HG03159 (cell line): ENCODE measurements at regions not wholly inside any gene's neighbourhood (a gene's known extent, or its start where the extent isn't known, plus 50 kb on each side); places are given as distances from the start of the nearest gene placed in this dataset.

Experiments used
- ATAC-seq: cut with Tn5 transposase; IDR thresholded peaks from one replicate; pipeline ENCODE4 v1.9.1; 2021; ENCODE audit warnings: mild to moderate bottlenecking, moderate library complexity; ENCODE audit not compliant: unreplicated experiment

DNA sequence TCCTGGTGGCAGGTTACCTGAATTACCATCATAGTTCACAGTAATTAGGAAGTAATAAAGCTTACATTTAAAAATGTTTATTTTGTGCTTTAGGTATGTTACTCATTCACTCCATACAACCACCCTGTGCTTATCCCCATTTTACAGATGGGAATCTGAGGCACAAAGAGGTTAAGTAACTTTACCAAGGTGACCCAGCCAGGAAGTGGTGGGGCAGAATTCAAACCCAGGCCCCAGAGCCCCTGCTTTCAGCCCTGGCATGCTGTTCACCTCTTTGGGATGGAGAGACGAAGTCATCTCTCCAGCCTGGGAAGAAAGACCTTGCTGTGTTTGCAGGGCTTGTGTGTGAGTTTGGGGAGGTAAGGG, 285.6 kb upstream of the TPM1 start:
- ATAC-seq: no peak

DNA sequence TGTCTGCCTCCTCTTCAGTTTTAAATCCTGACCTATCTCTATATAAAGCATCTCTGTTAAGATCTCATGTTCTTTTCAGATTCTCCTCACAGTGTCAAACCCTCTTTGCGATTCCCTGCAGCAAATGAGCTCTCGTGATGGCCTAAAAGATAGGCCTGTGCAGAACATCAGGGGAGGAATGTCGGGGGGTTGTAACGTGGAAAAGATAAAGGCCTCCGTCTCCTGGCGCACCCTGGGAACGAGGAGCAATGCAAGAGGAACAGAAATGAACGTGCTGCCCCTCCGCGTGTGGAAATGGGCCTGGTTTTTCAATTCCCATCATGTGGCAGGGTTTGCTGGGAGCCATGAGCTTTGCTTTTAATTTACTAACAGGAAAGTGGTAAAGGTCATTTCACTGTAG, 285.0 kb upstream of the TPM1 start:
- no peak for ATAC-seq

DNA sequence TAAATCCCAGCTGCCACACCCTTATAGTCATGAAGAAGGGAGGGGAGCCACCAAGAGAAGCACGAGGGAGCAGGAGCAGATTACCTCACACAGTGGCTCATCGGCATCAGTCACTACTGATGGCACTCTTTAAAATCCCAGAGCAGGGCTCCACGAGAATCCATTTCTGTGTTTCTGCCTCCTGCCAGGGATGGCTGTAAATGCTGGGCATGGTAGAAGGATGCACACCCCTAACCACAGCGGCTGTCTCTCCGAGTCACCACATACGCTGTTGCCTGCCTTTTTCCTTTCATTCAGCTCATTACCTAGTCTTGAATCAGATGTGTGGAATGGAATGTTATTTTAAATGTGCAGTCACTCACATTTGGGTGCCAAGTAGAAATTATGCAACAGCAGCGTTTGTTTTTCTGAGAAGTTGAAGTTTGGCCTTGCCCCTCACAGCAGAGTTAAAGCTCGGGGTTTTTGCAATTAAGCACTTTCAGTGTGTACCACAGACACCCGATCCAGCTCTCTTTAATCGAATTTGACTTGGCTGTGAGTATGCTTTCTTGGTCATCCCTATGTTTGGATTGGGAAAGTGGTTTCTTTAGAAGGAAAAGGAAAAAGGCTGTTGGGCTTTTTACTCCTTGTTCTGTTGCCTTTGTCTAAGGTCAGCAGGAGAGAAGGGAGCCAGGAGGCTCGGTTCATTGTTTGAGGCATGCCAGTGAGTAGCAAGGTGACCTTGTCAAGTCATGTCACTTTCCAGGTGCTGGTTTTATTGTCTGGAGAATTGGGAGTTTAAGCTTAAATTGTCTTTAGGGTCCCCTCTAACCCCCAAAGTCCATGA, 284.2 kb upstream of the TPM1 start:
- no peak for ATAC-seq

DNA sequence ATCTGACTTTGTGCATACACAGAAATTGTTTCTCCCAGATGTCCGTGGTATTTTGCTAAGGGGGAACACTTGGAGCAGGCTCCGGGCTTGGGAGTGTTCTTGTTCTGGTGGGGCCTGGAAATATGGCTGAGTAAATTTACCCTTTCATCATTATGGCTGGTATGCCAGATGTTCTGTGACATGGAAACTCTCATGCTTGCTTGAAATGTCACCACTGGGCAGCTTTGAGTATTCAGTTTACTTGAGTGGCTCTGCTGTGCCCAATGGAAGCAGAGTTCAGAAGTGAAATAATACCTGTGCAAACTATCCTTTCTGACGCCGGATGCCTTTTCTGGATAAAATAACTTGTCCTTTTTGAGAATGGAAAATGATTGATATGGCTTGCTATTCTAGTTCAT, 283.6 kb upstream of the TPM1 start:
- no peak for ATAC-seq

DNA sequence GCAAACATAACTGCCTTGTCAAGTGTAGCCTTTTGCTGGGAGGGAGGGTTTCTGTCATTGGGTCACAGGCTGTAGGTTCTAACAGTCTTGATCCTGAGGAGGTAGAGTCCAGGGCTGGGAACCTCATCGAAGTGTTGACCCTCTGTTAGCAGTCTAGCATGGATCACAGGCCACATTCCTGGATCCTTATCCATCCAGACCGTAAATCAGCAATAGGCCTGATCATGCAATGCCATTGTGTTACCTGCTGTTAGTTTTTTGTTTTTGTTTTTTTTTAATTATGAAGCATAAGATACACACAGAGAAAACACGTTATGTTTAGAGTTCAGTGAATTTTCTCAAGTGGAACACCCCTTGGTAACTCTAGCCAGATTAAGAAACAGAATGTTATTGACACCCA, 282.0 kb upstream of the TPM1 start:
- no peak for ATAC-seq

DNA sequence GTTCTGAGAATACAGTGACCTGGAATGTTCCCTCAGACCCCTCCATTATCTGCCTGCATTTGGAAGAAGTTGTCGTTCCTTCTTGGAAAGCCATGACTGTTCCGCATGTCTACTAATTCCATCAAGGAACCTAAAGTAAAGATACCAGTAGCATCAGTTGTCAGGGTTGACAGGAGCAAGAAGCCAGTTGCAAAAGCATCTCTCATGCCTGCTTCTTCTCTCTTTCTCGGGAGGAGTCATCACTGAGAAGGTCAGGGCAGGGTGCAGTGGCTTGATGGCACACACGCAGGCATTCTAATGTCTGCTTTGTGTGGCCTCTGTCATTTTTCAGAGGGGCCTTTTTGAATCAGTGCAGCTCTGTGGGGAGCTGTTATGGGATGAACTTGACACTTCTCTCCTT, 276.6 kb upstream of the TPM1 start:
- no peak for ATAC-seq

DNA sequence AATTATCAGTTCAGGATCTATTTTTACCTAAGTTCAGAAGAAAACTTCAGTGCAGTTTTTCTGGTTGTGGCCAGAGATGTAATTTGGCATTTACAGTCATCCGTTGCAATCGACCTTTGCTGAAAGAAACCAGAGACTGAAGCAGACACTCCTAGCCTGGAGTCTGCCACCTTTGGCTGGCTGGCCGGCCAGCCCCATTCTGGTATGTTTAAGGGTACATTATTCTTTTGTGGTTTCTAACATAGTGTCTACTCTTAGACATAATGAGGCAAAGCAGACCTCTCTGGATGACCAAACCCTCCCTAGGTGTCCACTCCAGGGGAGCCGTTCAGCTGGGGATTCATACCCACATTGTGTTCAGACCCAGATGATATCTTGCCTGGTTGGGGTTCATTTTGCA, 275.9 kb upstream of the TPM1 start:
- ATAC-seq: no peak

DNA sequence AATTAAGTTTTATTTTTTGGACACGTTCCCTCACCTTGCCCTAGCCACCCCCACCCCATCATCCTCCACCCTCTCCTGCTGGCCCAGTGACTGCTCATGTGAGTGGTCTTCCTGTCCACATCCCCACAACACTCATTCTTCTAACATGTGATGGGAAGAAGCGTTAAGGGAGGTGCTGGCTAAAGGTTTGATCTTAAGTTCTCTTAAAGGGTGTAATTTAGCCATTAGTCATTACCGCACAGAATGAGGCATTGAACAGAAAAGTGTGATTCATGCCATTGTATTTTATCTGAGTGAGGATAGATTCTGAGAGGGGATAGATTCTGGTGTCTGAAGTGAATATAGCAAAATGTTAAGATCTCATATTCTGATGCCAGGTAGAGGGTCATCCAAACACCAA, 272.9 kb upstream of the TPM1 start:
- ATAC-seq: no peak

DNA sequence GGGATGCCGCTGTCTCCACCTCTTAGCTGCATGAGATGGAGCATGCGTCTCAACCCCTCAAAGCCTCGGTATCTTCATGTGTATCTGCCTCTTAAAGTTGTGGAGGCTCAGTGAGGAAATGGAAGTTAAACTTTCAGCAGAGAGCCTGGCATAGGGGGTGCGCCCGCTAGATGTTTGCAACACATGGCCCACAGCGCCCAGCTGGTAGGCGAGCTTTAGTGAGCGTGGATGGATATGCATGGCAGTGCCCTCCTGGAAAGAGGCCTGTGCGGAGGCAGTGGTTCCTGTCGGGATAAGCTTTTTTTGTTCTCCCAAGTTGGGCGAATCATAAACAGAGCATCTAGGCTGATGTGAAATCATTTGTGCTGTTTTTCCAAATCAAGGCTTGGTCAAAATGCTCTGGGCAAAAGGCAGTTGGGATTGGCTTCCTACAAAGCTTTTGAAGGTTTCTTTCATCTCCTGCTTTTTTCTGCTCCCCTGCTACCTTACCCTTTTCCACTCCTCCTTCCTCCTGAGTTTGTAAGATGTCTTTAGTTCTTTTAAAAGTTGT, 272.4 kb upstream of the TPM1 start:
- no peak for ATAC-seq

DNA sequence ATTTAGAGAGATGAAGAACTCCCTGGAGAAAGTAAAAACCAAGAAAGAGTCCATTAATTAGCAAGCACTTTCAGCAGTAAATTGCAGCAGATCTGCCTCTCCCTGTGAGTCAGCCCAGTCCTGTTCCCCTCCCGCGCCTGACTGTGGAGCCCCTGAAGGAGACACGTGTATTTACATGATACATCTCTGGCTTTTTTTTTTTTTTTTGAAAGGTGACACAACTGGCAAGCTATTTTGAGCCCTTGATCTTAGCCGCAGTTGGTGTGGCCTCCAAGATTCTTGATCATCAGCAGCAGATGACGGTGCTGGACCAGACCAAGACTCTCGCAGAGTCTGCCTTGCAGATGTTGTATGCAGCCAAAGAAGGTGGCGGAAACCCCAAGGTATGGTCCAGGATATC, 271.8 kb upstream of the TPM1 start:
- ATAC-seq: no peak

DNA sequence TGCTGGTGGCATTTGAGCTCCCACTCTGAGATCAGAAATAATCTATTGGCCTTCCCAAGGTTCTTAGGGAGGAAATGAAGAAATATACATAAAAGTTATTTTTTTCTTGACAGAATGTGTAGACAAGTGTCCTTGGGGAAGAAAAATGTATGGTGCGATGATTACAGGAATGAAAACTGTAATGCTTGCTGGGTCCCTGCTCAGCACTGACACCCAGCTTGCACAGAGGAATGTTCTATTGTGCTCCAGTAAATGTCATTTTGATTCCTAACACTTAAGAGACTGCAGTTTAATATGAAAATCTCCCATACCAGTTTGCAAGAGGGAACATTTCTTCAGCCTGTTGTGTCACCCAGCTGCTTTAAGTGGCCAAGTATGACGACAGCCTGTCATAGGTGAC, 271.3 kb upstream of the TPM1 start:
- no peak for ATAC-seq

DNA sequence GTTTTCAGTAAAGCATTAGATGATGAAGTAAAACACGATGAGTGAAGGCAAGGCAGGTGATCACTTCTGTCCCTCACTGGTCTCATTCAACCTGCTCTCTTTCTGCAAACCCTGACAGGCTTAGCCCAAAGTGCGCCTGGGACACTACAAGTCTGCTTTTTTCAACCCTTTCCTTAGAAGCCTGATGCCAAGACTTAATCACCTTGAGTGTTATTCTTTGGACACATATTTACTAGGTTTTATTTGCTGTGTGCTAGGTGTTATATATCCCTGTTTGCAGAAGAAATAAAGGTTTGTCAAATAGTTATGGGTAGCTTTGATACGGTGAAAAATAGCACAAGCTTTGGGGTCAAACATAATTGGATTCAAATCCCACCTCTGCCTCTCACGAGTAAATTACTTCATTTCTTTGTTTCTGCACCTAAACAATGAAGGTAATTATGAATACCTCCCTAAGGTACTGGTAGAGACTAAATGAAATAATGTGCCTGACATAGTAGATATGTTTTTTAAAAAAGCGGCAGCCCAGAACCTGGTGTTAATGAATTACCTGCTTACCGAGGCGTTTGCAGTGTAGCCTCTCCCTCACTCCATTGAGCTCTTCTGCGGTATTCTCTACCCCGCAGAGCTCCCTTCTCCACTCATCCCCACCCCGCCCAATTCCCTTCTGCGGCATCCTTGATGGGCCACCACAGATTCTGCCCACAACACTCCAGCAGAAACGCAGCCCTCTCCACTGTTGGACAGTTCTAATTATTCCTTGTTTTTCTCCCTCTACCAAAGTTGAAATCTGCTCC, 269.0 kb upstream of the TPM1 start:
- ATAC-seq: no peak

DNA sequence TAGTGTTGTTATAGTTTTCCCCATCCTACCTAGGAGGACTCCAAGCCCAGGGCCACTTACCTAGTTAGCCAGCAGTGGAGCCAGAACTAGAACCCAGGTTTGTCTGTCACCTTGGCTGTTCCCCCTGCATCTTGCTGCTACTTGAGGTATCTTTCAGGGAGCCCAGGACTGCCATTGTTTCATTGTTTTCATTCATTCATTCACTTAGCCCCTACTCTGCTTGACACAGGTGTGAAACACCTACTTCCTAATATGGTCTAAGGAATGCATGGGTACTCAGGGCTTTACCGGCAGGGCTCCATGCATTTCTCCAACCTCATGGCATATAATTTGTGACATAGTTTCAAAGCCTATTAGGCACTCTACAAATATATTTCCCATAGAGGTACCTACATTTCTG, 266.6 kb upstream of the TPM1 start:
- no peak for ATAC-seq

DNA sequence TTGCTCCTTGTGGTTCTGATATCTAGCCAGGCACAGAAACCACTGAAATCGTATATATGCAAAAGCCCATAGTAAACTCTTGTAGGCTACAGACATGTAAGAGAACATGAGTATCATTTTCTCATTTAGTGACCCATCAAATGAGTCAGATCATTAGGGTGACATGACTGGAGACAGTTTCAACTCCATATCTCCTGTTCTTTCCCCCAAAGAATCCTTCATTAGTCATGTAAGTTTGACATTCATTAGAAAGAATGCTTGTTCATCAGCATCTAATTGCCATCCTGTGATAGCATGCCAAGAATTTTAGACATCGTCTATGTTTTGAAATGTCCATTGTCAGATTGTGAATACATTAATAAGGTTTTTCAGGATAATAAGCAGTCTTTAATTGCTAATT, 264.9 kb upstream of the TPM1 start:
- ATAC-seq: no peak

DNA sequence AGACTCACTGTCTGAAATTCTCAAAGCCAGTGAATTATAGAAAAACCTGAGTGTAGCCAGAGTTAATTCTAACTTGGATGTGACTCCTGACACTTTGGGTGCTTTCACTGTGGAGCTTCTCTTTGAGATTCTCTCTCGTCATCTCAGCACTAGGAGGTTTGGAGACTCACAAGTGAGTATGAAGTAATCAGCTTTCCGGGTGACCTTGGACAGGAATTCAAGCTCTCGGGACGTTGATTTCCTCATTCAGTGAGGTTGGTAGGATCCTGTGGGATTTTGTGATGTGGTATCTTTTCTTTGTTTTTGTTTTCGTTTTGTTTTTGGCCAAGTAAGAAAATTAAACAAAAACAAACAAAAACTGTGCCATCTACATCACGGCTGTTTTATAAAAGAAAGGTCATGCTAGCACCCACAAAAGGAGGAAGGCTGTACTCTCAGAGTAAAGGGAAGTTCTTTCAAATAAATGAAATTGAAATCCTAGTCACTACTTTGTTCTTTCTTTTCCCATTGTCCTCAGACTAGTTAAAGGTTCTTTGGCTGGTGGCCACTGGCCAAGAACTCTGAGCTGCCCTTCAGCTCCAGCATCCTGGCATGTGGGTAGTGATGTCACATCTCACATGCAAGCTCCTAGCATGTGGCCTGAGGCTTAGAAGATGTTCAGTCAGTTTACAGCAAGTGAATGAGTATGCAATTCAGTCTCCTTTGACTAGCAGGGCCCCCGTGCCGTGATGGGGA, 263.3 kb upstream of the TPM1 start:
- ATAC-seq: no peak

DNA sequence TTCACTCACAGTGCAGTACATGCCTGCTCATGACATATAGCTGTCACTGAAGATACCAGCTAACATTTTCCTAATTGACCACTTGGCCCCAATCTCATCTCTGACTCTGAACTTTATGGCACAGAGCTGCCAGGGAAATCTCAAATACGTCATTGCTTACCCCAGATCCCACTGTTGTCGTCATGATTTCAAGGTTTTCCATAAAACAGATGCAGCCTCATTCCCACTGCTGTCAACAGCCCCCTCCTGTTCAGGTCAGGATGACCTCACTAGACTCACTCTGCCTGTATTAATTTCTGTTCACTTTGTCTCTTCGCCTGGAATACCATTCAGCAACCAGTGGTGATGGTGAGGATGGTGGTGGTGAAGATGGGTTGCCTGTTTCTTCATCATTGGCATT, 262.6 kb upstream of the TPM1 start:
- no peak for ATAC-seq

DNA sequence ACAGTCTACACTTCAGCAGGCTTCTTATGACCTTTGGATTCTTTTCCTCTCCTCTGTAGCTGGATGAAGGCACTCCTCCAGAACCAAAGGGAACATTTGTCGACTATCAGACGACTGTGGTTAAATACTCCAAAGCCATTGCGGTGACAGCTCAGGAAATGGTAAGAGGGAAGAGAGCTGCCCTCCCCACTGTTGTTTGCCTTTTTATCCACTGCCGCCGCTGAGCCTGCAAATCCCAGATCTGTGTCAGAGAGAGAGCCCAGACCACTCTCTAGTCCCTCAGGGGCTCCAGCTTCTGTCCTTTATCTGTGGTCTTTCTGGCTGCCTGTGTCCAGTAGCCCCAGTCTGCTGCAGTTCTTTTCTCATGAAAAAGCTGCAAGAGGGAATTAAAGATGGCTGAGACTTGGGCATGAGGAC, 261.5 kb upstream of the TPM1 start:
- ATAC-seq: no peak

DNA sequence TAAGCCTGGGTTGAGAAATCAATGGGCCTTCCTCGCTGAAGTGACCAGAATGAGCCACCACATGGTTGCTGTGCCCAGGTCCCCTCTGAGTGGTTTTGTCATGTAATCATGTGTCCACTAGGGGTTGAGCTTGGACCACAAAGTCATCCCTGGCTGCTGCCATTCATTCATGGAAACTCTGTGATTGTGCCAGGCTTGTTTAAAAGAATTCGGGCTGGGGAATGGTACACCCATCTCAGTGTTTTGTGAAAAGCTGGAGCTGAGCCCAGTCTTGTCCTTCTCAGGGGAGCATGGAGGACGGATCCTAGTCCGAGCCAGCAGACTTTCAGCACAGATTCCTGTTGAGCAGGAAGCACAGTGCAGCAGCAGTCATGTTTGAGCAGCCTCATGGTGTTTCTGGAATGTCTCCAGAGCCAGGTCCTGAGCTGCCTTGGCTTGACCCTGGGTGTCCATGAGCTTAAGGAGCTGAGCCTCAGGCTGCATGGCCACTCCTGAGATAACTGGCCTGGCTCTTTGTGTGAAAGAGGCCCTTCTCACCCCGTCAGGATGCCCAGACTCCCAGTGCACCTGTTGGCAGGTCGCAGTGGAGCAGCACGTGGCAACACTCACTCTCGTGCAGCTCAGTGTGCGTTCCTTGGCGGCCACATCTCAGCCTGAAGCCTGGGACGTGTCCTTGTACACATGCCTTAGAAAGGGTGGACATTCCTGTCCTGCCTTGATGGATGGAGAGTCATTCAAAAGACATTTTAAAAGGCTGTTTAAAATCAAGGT, 260.3 kb upstream of the TPM1 start:
- ATAC-seq: no peak

DNA sequence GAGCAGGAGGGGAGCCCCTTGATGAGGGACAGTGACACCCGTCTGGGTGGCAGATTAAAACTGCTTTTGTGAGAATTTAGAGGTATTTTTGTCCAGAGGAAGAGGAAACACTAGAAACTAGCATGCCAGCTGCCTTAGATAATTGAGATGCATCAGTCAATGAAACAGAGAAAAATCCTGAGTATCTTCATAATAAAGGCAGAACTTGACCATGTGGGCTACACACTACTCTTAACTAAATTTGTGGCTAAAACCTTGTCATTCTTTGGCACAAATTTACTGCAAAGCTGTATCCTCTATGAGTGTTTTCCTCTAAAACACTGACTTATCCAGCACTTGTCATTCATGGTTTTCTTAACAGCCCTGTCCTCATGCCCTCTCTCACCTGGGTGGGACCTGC, 259.7 kb upstream of the TPM1 start:
- ATAC-seq: no peak

DNA sequence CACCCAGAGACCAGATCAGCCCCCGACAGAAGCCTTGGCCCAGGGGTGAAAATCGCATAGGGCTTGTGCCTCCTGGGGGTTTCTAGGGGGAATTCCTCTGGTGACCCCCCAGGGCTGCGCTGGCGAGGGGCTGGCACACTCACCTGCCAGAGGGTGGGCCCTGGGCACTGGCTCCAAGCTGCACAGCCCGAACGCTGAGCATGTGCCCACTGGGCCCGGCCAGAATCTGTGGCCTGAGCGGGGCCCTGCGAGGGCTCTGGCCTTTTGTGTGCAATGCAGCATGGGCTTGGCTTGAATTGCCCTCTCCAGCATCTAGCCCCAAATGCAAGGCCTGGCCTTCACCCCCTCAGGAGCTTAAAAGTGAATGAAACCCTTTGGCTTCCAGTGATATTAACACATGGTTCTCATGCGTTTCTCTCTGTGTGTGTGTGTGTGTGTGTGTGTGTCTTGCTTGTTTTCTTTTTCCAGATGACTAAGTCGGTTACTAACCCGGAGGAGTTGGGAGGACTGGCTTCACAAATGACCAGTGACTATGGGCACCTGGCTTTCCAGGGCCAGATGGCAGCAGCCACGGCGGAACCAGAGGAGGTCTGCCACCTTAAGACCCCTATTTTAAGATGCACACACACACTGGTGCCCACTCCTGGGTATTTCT, 259.1 kb upstream of the TPM1 start:
- ATAC-seq: no peak
